Effector memory CD8-positive, alpha-beta T cell (primary cell): ENCODE measurements at regions not wholly inside any gene's neighbourhood (a gene's known extent, or its start where the extent isn't known, plus 50 kb on each side); places are given as distances from the start of the nearest gene placed in this dataset.
A peak's percentile ranks its signal among the peaks of the same experiment; 100 is the strongest.

Source experiments
- ATAC-seq: fragments of 150-1000 bp; cut with Tn5 transposase; replicated peaks from 2 replicates; pipeline ENCODE4 v1.10.0; 2021; ENCODE audit warnings: mild to moderate bottlenecking, moderate library complexity
- DNase-seq, 3 experiments: peaks; one replicate each; pipeline ENCODE4 v3.0.0; 2021
- H3K27ac Mint-ChIP-seq, 2 donors: one replicate each; pipeline ENCODE4 v1.8.0; 2022; ENCODE audit warnings: mild to moderate bottlenecking in 2 of 2, mixed read lengths in 2 of 2, moderate library complexity in 2 of 2
- H3K27me3 Mint-ChIP-seq, 2 donors: one replicate each; pipeline ENCODE4 v1.8.0; 2022; ENCODE audit warnings: mixed read lengths in 2 of 2
- H3K36me3 Mint-ChIP-seq: one replicate; pipeline ENCODE4 v1.8.0; 2022; ENCODE audit warnings: mild to moderate bottlenecking, moderate library complexity, mixed read lengths; ENCODE audit not compliant: insufficient read depth
- H3K4me1 Mint-ChIP-seq, 2 donors: one replicate each; pipeline ENCODE4 v1.8.0; 2022; ENCODE audit warnings: low read depth in 2 of 2, mixed read lengths in 2 of 2
- H3K4me3 Mint-ChIP-seq, 2 donors: one replicate each; pipeline ENCODE4 v1.8.0; 2022; ENCODE audit warnings: mild to moderate bottlenecking in 2 of 2, mixed read lengths in 2 of 2, moderate library complexity in 2 of 2
- H3K9me3 Mint-ChIP-seq, 2 donors: one replicate each; pipeline ENCODE4 v1.8.0; 2022; ENCODE audit warnings: mixed read lengths in 2 of 2

DNA sequence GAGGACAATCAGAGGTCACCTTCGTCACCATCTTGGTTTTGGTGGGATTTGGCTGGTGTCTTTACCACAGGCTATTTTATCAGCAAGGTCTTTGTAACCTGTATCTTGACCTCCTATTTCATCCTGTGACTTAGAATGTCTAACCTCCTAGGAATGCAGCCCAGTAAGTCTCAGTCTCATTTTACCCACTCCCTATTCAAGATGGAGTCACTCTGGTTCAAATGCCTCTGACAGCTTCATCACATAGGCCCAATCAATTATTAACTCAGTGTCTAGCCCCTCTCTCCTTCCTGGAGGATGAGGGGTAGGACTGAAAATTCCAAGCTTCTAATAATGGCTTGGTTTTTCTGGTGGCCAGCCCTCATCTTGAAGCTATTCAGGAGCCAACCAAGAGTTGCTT lies 111.4 kb upstream of the NAP1L1 start:
- DNase-seq (no peak), ATAC-seq (no peak)
- peaks cover 27 to 33% of the 10 kb centered on the region in 2 donors for H3K27me3 Mint-ChIP-seq
- H3K4me3 Mint-ChIP-seq: no peak overlapping the region
- peaks cover 6 to 16% of the 10 kb centered on the region in 2 donors for H3K9me3 Mint-ChIP-seq
- no peak overlapping the region for H3K27ac Mint-ChIP-seq
- no peaks in the 10 kb centered on the region for H3K4me1 Mint-ChIP-seq
- H3K36me3 Mint-ChIP-seq: no peaks in the 10 kb centered on the region

DNA sequence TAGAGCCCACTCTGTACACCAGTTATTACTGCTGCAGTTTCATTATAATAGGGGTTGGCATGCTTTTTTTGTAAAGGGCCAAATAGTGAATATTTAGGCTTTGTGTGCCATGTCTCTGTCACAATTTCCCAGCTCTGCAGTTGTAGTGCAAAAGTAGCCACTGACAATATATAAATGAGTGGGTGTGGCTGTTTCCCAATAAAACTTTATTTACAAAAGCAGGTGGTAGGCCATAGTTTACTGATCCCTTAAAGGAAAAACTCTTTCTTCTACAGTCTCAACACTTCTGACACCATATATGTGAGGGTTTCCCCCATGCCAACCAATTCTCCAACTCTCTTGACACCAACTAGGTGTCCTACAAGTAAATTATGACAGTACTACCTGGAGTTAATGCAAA lies 110.2 kb upstream of the NAP1L1 start:
- Mint-ChIP-seq H3K27ac (no peak overlapping the region), H3K4me3 (no peak overlapping the region), H3K4me1 (no peaks in the 10 kb centered on the region), H3K9me3 (peaks cover 6 to 16% of the 10 kb centered on the region in 2 donors), H3K36me3 (no peaks in the 10 kb centered on the region), H3K27me3 (peaks cover 31 to 33% of the 10 kb centered on the region in 2 donors)
- DNase-seq (no peak), ATAC-seq (no peak)

DNA sequence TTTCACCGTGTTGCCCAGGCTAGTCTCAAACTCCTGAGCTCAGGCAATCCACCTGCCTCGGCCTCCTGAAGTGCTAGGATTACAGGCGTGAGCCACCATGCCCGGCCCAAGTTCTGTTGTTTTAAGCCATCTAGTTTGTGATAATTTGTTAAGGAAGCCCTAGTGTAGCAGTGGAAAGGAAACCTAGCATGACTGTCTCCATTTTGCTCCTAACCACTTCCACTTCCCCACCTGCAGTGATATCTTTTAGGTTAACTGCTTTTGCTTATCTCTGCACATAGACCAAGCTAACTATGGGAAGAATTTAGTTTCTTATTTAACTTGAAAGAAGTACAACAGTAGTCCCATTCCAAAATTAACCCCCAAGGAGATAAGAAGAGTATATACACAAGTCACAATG lies 109.5 kb upstream of the NAP1L1 start:
- H3K36me3 Mint-ChIP-seq: no peaks in the 10 kb centered on the region
- H3K27me3 Mint-ChIP-seq: peaks cover 33 to 35% of the 10 kb centered on the region in 2 donors
- no peaks in the 10 kb centered on the region for H3K4me1 Mint-ChIP-seq
- peaks cover 4 to 12% of the 10 kb centered on the region in 2 donors for H3K9me3 Mint-ChIP-seq
- H3K4me3 Mint-ChIP-seq: no peak overlapping the region
- ATAC-seq (no peak), DNase-seq (no peak)
- no peak overlapping the region for H3K27ac Mint-ChIP-seq

DNA sequence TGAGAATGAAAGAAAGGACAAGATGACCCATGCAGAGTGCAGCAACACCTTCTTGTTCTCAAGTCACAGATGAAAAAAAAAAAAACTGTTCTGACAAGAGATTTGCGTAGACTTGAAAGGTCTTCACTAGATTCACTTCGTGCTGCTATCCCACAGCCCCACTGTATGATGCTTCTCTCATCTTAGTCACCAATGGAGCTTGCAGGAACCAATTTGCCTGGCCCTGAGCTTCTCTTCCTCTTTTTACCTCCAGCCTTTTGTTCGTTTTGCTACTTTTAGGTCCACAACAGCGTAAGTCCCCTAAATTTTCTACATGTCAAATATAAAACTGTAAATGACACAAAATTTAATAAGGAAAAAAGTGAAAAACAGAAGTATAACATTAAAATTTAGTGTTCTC lies 107.9 kb upstream of the NAP1L1 start:
- Mint-ChIP-seq H3K27me3 (peaks cover 37 to 40% of the 10 kb centered on the region in 2 donors), H3K4me3 (no peak overlapping the region), H3K36me3 (no peaks in the 10 kb centered on the region), H3K4me1 (no peaks in the 10 kb centered on the region), H3K9me3 (no peaks in the 10 kb centered on the region), H3K27ac (no peak overlapping the region)
- DNase-seq: no peak
- ATAC-seq: no peak

DNA sequence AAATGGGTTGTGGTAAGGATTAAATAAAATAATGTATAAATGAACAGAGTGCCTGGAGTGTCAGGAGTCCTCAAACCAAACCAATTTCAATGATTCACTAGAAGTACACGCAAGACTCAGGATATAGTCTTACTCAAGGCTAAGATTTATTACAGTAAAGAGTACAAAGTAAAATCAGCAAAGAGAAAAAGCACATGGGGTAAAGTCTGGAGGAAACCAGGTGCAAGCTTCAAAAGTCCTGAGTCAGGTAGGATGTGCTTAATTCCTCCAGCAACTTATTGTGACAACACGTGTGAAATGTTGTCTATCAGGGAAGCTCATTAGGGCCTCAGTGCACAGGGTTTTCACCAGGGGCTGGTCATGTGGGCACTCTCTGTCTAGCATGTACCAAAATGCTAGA lies 105.8 kb upstream of the NAP1L1 start:
- no peaks in the 10 kb centered on the region for H3K4me1 Mint-ChIP-seq
- H3K4me3 Mint-ChIP-seq: no peak overlapping the region
- H3K27ac Mint-ChIP-seq: no peak overlapping the region
- peaks cover 39 to 47% of the 10 kb centered on the region in 2 donors for H3K27me3 Mint-ChIP-seq
- H3K9me3 Mint-ChIP-seq: no peaks in the 10 kb centered on the region
- H3K36me3 Mint-ChIP-seq: no peaks in the 10 kb centered on the region
- DNase-seq (no peak), ATAC-seq (no peak)

DNA sequence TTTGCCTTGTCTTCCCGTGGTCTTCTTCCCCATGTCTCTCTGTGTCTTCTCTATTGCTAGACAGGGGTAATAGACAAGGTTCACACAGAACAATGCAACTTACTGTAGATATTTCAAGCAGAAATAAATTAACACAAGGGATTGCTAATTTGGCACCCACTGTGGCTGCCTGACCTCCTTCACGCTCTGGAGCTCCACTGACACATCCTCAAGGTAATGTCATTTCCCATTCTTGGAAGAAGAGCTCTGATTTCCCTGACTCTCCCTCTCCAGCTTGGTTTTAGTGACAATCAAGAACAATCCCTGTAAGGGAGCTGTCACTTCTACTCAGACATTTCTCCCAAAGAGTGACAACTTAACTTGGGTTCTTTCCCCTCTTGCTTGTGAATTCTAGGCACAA lies 105.4 kb upstream of the NAP1L1 start:
- ATAC-seq (no peak), DNase-seq (no peak)
- H3K4me1 Mint-ChIP-seq: no peaks in the 10 kb centered on the region
- no peak overlapping the region for H3K27ac Mint-ChIP-seq
- no peaks in the 10 kb centered on the region for H3K36me3 Mint-ChIP-seq
- no peak overlapping the region for H3K4me3 Mint-ChIP-seq
- no peaks in the 10 kb centered on the region for H3K9me3 Mint-ChIP-seq
- H3K27me3 Mint-ChIP-seq: peaks cover 34 to 44% of the 10 kb centered on the region in 2 donors

DNA sequence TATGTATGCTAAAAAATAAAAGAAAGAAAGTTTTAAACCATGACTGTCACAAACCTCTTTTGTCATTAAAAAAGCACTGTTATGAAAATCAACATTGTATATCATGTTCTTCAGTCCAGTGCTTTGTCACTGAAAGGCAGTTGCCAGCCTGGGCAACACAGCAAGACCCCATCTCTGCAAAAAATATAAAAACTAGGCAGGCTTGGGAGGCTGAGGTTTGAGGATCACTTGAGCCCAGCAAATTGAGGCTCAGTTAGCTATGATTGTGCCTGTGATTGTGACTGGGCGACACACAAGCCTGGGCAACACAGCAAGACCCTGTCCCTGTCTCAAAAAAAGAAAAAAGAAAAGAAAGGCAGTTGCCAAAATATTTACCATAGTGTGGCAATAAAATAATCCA lies 102.7 kb upstream of the NAP1L1 start:
- Mint-ChIP-seq H3K27ac (peak overlapping the region in 1 of 2 donors; percentile 25), H3K36me3 (no peaks in the 10 kb centered on the region), H3K27me3 (peaks cover 28 to 41% of the 10 kb centered on the region in 2 donors), H3K4me3 (no peak overlapping the region), H3K4me1 (no peaks in the 10 kb centered on the region), H3K9me3 (no peaks in the 10 kb centered on the region)
- ATAC-seq (no peak), DNase-seq (no peak)

DNA sequence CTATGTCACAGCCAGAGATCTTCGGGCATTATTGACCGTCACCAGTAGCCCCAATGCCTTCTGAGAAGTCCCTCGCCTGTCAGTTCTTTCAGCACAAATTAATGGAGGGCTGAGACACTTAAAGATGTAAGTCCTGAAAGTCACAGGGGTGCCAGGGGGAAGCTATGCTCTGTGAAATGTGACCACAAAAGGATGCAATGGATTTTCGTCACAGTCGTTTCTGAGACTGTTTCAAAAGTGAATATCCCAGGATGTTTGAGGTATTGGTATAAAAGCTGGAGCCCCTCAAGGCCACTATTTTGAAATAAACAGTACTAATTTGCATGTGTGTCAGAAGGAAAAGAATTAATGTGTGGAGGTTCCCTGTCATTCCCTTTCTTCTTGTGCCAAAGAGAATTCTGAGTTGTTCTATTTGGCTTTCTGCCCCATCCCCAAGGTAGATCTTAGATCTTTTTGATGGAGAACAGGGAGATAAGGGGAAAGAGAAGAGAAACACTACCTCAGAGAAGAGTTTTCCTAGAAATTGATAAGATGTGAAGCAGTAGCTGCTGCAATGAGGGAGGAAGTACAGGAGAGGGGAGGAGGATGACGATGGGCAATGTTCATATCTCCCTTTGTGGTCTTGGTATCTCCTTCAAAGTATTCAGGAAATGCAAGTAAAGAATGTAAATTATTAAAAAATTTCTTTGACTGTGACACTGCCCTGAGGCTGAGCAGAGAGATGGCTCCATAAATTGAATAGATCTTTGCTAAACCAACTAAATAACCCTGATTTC lies 101.8 kb upstream of the NAP1L1 start:
- H3K9me3 Mint-ChIP-seq: no peaks in the 10 kb centered on the region
- DNase-seq (no peak), ATAC-seq (no peak)
- peaks cover 28 to 41% of the 10 kb centered on the region in 2 donors for H3K27me3 Mint-ChIP-seq
- H3K4me3 Mint-ChIP-seq: no peak overlapping the region
- H3K27ac Mint-ChIP-seq: peak overlapping the region in 1 of 2 donors; percentile 25
- no peaks in the 10 kb centered on the region for H3K4me1 Mint-ChIP-seq
- no peaks in the 10 kb centered on the region for H3K36me3 Mint-ChIP-seq

DNA sequence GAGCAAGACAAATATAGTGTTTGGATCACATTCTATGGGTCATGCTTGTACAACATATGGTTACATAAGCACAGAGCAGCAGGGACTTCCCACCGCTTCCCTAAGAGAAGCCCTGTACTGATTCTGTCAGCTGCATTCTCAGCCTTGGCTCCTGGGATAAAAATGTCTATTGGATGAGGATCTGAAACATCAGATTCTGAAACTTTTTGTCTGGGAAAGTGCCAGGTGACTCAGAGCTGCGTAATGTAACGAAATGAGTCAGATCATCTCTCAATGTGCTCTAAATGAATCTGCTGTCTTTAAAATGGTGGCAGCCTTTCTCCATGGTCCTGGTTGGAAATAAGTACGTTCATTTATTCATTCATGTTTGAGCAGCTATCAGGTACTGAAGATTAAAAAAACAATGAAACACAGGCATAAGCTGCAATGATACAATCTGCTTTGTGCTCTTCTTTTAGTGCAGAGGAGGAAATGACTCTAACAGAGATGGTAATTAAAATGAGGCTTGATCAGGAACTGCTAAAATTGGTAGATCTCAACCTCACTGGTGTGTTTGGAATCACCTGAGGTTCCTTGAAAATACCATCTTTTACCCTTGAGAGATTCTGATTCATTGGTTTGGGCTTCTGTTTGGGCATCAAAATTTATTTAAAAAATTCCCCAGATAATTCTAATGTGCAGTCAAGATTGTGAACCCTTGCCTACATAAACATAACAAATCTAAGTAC lies 99.1 kb upstream of the NAP1L1 start:
- no peak overlapping the region for H3K4me3 Mint-ChIP-seq
- H3K27me3 Mint-ChIP-seq: peaks cover 25 to 30% of the 10 kb centered on the region in 2 donors
- no peaks in the 10 kb centered on the region for H3K4me1 Mint-ChIP-seq
- no peak for DNase-seq
- no peak overlapping the region for H3K27ac Mint-ChIP-seq
- no peak for ATAC-seq
- H3K9me3 Mint-ChIP-seq: no peaks in the 10 kb centered on the region
- no peaks in the 10 kb centered on the region for H3K36me3 Mint-ChIP-seq

DNA sequence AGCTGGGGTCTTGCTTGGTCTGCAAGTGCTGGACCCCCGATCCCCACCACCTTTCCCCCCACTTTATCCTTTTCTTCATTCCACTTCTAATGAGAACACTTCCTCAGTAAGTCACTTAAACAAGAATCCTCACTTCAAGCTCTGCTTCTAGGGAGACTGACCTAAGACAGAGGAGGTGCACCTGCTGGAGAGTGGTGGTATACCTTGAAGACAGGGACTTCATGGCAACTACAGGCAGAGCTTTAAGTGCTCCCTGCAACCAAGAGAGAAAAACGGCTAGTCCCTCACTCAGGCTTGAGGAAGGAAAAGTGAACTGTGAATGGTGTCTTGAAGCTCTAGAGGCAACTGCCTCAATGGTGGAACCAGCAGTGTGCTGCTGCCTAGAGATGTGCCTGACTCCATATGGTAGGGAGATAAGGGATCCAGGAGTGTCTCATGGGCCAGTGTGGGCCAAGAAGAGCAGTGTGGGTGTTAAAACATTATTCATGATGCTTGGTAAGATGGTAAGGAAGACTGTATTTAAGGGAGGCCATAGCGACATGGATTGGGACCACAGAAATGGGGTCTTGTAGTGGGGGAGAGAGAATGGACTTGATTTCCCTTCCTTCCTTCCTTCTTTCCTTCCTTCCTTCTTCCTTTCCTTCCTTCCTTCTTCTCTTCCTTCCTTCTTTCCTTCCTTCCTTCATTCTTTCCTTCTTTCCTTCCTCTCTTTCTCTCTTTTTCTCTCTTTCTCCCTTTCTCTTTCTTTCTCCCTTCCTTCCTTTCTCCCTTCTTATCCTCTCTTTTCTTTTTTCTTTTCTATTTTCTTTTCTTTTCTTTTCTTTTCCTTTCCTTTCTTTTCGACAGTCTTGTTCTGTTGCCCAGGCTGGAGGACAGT lies 96.2 kb upstream of the NAP1L1 start:
- H3K4me3 Mint-ChIP-seq: no peak overlapping the region
- DNase-seq: no peak
- H3K27ac Mint-ChIP-seq: no peak overlapping the region
- H3K27me3 Mint-ChIP-seq: peaks cover 8 to 17% of the 10 kb centered on the region in 2 donors
- no peaks in the 10 kb centered on the region for H3K9me3 Mint-ChIP-seq
- ATAC-seq: no peak
- H3K36me3 Mint-ChIP-seq: no peaks in the 10 kb centered on the region
- H3K4me1 Mint-ChIP-seq: no peaks in the 10 kb centered on the region

DNA sequence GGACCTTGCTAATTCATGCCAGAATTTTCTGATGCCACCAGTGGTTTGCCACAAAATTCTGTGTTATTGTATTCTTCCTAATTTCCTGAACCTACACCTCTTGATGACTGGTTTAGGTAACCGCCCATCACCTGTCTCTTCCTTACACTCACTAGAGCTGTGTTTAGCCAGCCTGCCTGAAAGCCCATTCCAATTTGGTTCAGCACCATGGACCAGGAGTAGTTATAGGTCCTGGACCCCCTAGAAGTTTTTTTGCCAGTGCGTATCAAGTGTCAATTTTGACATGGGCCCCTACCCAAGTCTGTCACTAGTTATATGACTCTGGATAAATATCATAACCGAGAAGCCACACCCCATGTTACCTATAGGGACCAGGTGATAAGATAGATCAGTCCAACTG lies 94.0 kb upstream of the NAP1L1 start:
- DNase-seq (no peak), ATAC-seq (no peak)
- Mint-ChIP-seq H3K27me3 (peaks cover 11 to 17% of the 10 kb centered on the region in 2 donors), H3K9me3 (no peaks in the 10 kb centered on the region), H3K4me1 (no peaks in the 10 kb centered on the region), H3K36me3 (no peaks in the 10 kb centered on the region), H3K27ac (no peak overlapping the region), H3K4me3 (no peak overlapping the region)

DNA sequence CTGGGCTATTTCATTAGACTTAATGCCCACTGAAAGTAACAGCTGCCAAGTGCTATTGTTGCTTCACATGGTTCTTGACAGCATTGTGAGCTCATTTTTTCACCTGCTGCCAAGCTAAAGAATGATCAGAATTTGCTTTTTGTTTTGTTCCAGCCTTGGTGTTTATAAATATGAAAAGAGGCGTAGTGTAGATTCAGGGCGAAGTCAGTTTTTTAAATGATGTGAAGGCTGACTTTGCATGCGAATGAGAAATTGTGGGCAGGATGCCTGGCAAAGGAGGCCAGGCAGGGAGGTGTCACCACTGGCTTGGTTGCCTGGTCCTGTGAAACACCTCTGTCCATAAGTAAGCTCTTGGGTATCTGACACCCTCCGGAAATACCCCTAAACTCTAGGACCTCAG lies 93.3 kb upstream of the NAP1L1 start:
- Mint-ChIP-seq H3K36me3 (no peaks in the 10 kb centered on the region), H3K4me3 (no peak overlapping the region), H3K27me3 (peaks cover 9 to 17% of the 10 kb centered on the region in 2 donors), H3K27ac (no peak overlapping the region), H3K9me3 (no peaks in the 10 kb centered on the region), H3K4me1 (no peaks in the 10 kb centered on the region)
- no peak for DNase-seq
- no peak for ATAC-seq

DNA sequence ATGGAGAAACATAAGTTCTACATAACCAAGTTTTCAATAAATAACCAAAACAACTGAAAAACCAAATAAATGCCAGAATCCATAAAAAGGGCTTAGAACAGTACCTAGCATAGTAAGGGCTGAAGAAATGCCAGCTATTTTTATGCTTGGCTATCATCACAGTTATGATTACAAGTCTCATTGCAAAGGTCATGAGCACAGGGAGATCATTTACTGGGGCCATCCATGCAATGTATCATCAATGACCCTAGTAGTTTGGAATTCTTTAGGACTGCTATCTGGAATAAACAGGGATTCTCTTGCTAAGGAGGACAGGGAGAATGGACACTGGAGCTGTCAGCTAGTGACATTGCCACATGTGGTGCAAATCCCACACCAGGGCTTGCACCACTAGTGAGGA lies 92.5 kb upstream of the NAP1L1 start:
- ATAC-seq: no peak
- Mint-ChIP-seq H3K4me3 (no peak overlapping the region), H3K9me3 (no peaks in the 10 kb centered on the region), H3K27me3 (peaks cover 9 to 17% of the 10 kb centered on the region in 2 donors), H3K27ac (no peak overlapping the region), H3K36me3 (no peaks in the 10 kb centered on the region), H3K4me1 (no peaks in the 10 kb centered on the region)
- no peak for DNase-seq
